Raji (cell line): ENCODE measurements at regions not wholly inside any gene's neighbourhood (a gene's known extent, or its start where the extent isn't known, plus 50 kb on each side); places are given as distances from the start of the nearest gene placed in this dataset.

Source experiments
- POLR2A ChIP-seq: IDR thresholded peaks from 2 replicates; pipeline ENCODE4 v1.6.1; 2011; ENCODE audit warnings: low read depth, low read length, control low read depth; ENCODE audit not compliant: insufficient read depth

GRCh38 chr20:48387675-48388074 is 440.1 kb downstream of the PREX1 start:
- TF ChIP-seq POLR2A: no peak

- no peak for TF ChIP-seq POLR2A
Measured at GRCh38 chr20:48385527-48385926, 442.3 kb downstream of the PREX1 start.

GRCh38 chr20:48385114-48385513 is 442.7 kb downstream of the PREX1 start:
- no peak for TF ChIP-seq POLR2A

GRCh38 chr20:48384147-48384818 is 443.5 kb downstream of the PREX1 start:
- no peak for TF ChIP-seq POLR2A

GRCh38 chr20:48383252-48383651 is 444.5 kb downstream of the PREX1 start:
- TF ChIP-seq POLR2A: no peak

- no peak for TF ChIP-seq POLR2A
Measured at GRCh38 chr20:48382304-48382703, 445.5 kb downstream of the PREX1 start.

GRCh38 chr20:48381353-48382120 is 446.3 kb downstream of the PREX1 start:
- TF ChIP-seq POLR2A: no peak

- TF ChIP-seq POLR2A: no peak
Measured at GRCh38 chr20:48380661-48381060, 447.1 kb downstream of the PREX1 start.

- no peak for TF ChIP-seq POLR2A
Measured at GRCh38 chr20:48378976-48379675, 448.7 kb downstream of the PREX1 start.

- TF ChIP-seq POLR2A: no peak
Measured at GRCh38 chr20:48377940-48378339, 449.9 kb downstream of the PREX1 start.

- TF ChIP-seq POLR2A: no peak
Measured at GRCh38 chr20:48375804-48376203, 452.0 kb downstream of the PREX1 start.

- TF ChIP-seq POLR2A: no peak
Measured at GRCh38 chr20:48374991-48375595, 452.7 kb downstream of the PREX1 start.

- no peak for TF ChIP-seq POLR2A
Measured at GRCh38 chr20:48373555-48373934, 454.3 kb downstream of the PREX1 start.

- no peak for TF ChIP-seq POLR2A
Measured at GRCh38 chr20:48371211-48371610, 456.6 kb downstream of the PREX1 start.

GRCh38 chr20:48366230-48366629 is 461.6 kb downstream of the PREX1 start:
- no peak for TF ChIP-seq POLR2A
